GM12865 (cell line): ENCODE measurements at regions not wholly inside any gene's neighbourhood (a gene's known extent, or its start where the extent isn't known, plus 50 kb on each side); places are given as distances from the start of the nearest gene placed in this dataset.
A peak's percentile ranks its signal among the peaks of the same experiment; 100 is the strongest.

Source experiments
- DNase-seq: peaks from one replicate; pipeline ENCODE4 v3.0.0; 2010; ENCODE audit warnings: low read depth
- H3K4me3 ChIP-seq: 2 replicates; pipeline ENCODE4 v1.5.1; 2011; ENCODE audit warnings: mild to moderate bottlenecking, low read depth, low read length, control low read depth
- TF ChIP-seq, protein P1 (sequence below): IDR thresholded peaks from 2 replicates; pipeline ENCODE4 v1.5.1; 2011; ENCODE audit warnings: low read length, control low read depth, low read depth, inconsistent platforms; ENCODE audit not compliant: insufficient read depth; ENCODE audit errors: missing control alignments

GRCh38 chr2:156112323-156112722, 220.2 kb downstream of the NR4A2 start:
- TF ChIP-seq, protein P1, sequence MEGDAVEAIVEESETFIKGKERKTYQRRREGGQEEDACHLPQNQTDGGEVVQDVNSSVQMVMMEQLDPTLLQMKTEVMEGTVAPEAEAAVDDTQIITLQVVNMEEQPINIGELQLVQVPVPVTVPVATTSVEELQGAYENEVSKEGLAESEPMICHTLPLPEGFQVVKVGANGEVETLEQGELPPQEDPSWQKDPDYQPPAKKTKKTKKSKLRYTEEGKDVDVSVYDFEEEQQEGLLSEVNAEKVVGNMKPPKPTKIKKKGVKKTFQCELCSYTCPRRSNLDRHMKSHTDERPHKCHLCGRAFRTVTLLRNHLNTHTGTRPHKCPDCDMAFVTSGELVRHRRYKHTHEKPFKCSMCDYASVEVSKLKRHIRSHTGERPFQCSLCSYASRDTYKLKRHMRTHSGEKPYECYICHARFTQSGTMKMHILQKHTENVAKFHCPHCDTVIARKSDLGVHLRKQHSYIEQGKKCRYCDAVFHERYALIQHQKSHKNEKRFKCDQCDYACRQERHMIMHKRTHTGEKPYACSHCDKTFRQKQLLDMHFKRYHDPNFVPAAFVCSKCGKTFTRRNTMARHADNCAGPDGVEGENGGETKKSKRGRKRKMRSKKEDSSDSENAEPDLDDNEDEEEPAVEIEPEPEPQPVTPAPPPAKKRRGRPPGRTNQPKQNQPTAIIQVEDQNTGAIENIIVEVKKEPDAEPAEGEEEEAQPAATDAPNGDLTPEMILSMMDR, result no peak
- no peak for DNase-seq

GRCh38 chr2:156110890-156111289, 221.6 kb downstream of the NR4A2 start:
- peak; percentile 50 for DNase-seq
- H3K4me3 ChIP-seq, result no peak overlapping the region
- TF ChIP-seq, protein P1, result peak; percentile 43

More at GRCh38 chr2:156112323-156112722, 220.2 kb downstream of the NR4A2 start:
- H3K4me3 ChIP-seq, result no peak overlapping the region

DNA sequence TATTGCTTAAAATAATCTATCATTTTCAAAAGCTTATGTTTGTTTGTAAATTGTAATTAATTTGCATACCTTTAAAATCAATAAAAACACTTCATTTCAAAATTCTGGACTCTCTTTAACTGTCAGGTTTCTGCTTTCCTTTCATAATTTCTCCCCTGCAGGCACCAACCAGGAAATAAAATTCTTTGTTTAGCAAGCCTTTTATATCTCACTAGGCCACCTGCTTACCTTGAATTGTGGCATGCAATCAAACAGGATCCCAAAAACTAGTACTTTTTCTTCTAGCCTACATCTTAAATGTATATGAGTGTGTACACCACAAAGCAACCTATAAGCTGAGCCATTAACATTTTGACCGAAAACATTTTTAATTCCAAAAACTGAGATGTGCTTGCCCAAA, 233.1 kb downstream of the NR4A2 start:
- no peak for DNase-seq
- TF ChIP-seq, protein P1, result no peak
- H3K4me3 ChIP-seq, result no peak overlapping the region

DNA sequence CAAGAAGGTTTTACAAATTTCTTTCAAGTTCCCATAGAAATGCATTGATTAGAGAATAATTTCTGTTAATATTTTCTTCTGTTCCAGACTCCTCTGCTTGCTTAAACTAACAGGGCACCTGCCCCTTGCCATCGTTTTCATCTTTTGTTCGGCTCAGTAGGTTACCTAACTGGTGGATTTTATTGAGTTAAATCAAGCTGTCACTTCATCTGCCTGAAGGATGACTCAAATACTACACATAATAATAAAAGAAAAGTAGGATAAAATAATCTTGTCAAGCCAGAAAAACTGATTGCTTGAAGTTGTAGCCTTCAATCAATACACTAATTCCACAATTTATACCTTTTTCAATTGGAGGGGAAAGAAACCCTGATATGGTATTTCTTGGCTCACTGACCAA, 234.0 kb downstream of the NR4A2 start:
- no peak for DNase-seq
- H3K4me3 ChIP-seq, result no peak overlapping the region
- TF ChIP-seq, protein P1, result no peak

DNA sequence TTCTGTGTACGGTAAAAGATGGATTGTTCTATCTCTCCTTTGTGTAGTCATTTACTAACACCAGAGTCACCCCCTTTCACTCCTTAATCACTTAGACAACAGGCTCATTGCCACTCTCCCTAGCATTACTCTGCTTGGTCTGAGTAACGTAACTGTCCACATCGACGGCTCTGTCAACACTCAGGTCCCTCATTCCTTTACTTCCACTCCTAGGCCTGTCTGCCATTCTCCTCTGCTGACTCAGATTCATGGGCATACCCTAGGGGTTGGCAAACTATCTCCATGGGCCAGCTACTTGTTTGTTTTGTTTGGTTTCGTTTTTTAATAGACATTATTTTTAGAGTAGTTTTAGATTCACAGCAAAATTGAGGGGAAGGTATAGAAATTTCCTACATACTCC, 243.9 kb downstream of the NR4A2 start:
- TF ChIP-seq, protein P1, result no peak
- no peak overlapping the region for H3K4me3 ChIP-seq
- DNase-seq, result no peak

- DNase-seq, result peak; percentile 2
- TF ChIP-seq, protein P1, result no peak
- H3K4me3 ChIP-seq, result no peak overlapping the region
These were observed 244.6 kb downstream of the NR4A2 start for GRCh38 chr2:156087875-156088274.

DNA sequence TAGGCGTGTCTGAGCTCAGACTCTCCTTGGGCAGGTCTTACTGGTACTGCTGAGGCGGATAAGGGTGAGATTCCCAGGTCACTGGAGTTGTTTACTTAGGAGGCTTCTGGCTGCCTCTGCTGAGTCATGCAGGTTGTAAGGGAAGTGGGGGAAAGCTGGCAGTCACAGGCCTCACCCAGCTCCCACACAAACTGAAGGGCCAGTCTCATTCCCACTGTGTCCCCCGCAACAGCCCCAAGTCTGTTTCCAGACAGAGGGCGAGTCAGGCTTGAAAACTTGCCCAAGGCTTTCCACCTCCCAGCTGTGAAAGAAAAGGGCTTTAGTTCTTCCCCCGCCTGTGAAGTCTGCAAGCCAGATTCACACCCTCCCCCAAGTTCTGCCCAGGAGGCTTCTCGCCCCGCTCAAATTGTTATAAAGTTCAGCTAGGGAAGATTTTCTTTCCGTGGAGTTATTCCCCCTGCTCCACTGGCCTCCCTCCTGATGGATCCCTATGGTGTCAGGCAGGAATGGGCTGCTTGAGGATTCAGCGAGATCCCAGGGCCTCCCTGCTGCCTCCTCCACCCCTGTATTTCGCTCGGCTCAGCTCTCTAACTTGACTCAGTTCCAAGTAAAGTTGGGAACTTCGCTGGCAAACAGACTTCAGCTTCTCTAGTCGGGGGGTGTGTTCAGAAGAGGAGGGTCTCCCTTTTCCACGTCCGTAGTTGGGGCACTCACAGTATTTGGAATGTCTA, 248.6 kb downstream of the NR4A2 start:
- no peak overlapping the region for H3K4me3 ChIP-seq
- TF ChIP-seq, protein P1, result no peak
- DNase-seq, result no peak
